GM18505 (cell line): ENCODE measurements at regions not wholly inside any gene's neighbourhood (a gene's known extent, or its start where the extent isn't known, plus 50 kb on each side); places are given as distances from the start of the nearest gene placed in this dataset.

Experiments
- ATAC-seq: cut with Tn5 transposase; IDR thresholded peaks from one replicate; pipeline ENCODE4 v1.9.1; 2021; ENCODE audit not compliant: unreplicated experiment
- POLR2A ChIP-seq: IDR thresholded peaks from 4 replicates; pipeline ENCODE4 v1.6.1; 2011; ENCODE audit warnings: borderline replicate concordance; ENCODE audit not compliant: insufficient read depth, insufficient read length; ENCODE audit errors: extremely low read depth

DNA sequence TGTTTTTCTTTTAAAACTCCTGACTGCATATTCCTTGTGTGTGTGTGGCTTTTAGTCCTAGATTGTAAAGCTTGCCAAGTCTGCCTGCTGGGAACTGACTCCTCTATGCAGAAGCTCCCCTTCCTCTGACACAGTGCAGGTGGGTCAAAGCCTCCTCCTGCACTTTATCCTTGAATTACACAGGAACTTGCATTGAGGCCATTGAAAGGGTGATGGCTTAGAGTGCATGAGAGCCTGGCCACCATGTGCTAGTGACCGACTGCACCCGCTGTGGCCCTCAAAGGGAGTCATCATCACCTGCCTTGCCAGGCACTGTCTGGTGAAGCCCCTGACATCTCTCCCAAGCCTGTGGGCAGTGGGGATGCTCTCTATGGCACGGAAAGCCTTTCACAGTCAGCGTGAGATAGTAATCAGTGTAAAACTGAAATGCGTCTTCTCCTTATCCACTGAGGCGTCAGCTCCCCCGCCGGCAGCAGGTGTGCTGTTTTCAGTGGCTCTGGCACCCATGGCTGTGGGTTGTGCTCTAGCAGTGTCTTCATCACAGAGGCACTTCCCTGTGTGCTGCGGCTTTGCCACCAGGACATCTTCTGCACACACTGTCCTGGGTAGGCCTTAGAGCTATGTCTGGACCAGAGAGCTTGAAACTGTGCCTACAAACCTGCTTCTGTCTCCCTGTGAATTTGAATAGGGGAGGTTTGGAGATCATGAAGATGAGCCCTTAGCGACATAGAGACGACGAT is 87.9 kb downstream of the THBS2 start:
- no peak for ATAC-seq
- no peak for TF ChIP-seq POLR2A

DNA sequence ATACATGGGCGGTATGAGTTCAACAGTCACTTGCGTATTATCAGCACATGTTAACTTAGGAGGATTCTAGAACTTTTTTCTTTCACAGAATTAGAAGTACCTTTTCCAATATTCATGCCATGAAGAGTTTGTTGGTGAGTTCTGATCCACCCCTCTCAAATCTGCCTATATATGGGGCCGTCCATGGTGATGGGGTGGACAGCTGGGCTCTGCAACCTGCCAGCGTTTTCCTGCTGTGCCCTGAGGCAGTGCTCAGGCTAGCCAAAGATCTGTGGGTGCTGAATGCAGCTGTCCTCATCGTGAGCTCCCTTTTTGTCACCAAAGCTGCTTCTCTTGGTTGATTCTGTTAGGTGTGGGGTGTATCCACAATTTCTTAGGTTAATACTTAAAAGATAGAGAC is 88.7 kb downstream of the THBS2 start:
- no peak for ATAC-seq
- TF ChIP-seq POLR2A = no peak

DNA sequence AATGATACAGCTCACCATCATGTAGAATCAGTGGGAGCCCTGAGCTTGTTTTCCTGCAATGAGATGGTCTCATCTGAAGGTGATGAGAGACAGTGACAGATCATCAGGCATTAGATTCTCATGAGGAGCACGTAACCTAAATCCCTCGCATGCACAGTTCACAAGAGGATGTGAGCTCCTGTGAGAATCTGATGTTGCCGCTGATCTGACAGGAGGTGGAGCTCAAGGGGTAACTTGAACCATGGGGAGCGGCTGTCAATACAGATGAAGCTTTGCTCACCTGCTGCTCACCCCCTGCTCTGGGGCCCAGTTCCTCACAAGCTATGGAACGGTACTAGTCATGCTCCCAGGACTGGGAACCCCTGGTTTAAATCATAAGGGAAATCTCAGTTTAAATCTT is 89.2 kb downstream of the THBS2 start:
- TF ChIP-seq POLR2A = no peak

DNA sequence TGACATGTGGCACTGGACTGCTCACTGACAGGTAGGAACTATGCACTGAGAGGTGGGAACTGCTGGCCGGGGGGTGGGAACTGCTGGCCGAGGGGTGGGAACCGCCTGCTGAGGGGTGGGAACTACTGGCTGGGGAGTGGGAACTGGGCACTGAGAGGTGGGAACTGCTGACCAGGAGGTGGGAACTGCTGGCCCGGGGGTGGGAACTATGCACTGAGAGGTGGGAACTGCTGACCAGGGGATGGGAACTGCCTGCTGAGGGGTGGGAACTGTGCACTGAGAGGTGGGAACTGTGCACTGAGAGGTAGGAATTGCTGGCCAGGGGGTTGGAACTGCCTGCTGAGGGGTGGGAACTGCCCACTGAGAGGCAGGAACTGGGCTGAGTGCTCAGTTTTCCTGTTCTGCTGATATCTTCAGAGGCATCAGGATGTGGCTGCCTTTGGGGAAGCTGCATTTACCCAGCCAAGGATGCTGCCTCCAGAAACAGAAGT is 90.2 kb downstream of the THBS2 start:
- no peak for TF ChIP-seq POLR2A
- ATAC-seq = no peak

More for the DNA sequence above, 89.2 kb downstream of the THBS2 start:
- ATAC-seq = no peak

DNA sequence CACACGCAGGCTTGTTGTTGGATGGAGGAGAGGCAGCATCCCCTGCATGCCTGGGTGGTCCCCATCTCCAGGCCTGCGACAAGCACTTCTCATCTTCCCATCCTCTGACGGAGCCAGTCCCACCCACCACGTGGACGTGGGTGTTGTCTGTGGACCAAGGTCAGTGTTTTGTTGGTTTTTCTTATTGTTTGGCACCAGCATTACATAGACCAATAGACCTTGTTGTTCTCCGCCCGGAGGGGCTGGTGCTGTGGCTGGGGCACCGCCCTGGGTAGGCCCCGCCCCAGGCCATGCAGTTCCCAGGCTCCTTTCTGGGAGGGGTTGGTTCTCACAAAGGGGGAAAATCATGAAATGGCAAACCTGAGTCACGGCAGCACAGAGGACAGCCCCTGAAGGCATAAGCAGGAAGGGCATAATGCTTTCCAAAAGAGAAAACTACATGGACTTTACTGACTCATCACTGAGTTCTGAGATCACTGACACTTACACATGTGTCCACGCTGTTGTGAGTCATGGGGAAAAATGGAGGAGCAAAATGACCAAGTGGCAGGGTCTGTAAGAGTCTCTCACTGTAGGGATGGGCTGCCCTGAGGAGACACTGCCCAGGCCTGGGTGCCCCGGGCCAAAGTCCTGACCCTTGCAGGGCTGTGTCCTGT is 90.8 kb downstream of the THBS2 start:
- no peak for TF ChIP-seq POLR2A
- no peak for ATAC-seq

DNA sequence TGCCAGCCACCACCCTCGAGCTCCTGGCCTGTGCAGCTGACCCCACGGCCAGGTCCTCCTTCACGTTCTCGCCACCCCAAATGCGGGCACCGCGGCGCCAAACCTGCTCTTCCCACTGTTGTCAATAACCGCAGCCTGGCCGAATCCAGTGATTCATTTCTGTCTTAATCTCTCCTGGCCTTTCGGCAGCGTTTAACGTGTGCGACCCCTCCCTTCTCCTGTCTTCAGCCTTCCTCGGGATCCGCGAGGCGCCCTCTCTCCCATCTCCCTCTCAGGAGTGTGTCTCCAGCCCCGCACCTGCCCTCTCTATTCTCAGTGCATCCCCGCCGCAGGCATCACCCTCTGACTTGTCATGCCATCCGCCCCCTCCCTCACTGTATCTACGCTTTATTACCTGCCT is 91.4 kb downstream of the THBS2 start:
- ATAC-seq = no peak
- TF ChIP-seq POLR2A = no peak

DNA sequence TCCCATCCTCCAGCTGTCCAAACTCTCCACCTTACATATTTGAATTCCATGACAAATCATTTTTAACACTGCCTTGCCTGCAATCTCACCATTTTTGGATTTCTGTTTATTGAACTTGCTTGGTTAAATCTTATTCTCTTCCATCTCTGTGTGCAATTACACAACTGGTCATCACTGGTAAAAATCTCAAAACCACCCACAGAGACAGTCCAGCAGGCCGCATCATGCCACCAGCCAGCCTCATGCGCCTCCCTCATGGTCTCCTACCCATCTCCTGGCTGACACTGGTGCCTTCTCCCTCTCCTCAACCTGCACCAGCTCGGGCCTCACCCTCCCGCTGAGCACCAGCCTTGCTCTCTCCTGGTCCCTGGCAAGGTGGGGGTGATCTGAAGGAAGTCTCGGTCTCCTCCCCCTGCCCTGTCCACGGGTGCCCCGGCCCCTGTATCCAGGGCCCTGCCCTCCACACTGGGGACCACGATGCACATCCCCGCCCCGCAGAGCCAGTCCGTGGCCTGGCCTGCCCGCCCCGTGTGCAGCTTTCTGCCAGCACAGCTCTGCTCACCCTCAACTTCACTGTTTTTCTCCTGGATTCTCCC is 92.0 kb downstream of the THBS2 start:
- TF ChIP-seq POLR2A = no peak
- no peak for ATAC-seq

DNA sequence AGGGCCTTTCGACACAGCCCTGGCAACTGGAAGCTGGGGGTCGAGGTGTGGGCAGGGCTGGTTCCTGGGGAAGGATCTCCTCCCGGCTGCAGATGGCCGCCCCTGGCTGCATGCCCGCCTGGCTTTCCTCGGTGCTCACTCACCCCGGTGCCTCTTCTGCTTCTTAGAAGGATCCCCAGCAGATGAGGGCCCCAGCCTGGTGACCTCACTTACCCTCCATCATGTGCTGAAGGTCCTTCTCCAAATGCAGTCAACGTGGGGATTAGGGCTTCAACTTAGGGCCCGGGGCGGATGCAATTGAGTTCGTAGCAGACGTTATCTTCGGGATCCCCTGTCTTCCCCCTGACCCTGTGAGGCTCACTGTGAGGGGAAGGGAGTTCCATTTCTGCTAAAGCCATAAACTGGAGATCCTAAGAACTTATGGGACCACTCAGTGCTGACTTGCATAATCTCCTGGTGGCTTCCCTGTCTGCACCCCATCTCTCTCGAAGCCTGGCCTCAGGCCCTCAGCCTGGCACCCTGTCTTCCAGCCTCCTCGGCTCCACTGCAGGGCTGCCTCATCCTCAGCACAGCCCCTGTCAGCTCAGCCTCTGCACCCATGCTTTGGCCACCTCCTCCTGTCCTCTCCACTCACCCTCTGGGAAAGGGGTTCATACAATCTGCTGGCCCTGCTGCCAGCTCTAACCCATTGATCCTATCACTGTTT is 92.6 kb downstream of the THBS2 start:
- ATAC-seq = no peak
- TF ChIP-seq POLR2A = no peak

DNA sequence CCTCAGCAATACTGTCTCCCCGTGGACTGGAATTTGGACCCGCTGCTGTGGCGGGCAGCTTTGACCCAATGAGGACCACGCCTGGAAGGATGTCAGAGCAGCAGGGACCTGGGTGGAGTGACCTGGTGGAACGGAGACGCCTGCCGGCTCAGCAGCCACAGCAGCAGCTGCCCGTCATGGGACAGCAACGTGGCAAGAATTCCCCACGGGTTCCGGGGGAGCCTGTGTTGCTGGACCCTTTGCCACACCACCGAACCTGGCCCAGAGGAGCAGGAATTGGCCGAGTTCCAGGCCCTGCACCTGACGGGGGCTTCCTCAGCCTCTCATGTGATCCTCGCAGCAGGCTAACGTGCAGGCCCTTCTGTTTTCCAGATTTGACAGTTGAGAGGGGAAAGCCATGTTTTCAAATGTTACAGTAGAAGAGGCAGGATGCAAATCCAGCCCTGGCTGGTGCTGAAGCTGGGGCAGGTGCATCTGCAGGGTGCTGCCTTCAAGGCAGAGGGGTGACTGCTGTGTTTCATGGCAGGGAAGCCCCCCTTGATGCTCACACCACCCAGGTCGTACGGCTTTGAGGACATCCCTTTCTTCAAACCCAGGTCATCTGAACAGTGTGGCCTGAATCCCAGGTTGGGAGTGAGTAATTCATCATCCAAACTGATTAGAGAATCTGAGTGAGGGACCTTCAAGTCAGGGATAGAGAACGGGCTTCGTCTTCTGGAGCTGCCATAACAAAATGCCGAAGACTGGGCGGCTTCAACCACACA is 93.4 kb downstream of the THBS2 start:
- ATAC-seq = no peak
- no peak for TF ChIP-seq POLR2A

DNA sequence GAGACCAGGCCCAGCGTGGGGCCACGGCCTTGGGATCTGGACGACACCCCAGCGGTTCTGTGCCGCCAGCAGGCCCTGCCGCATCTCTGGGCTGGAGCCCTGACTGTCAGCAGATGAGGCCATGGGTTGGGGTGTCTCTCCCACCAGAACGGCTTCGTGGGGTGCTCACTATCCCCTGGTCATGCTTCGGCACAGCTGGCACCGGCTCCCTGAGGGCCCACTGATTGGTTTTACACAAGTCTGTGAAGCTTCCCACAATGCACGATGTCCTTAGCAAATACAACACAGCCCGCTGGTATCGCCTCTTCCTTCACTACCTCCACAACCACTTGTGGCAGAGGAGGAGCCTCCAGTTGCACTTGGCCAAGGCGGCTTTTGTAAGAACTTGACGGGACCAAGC is 94.3 kb downstream of the THBS2 start:
- no peak for TF ChIP-seq POLR2A
- no peak for ATAC-seq

DNA sequence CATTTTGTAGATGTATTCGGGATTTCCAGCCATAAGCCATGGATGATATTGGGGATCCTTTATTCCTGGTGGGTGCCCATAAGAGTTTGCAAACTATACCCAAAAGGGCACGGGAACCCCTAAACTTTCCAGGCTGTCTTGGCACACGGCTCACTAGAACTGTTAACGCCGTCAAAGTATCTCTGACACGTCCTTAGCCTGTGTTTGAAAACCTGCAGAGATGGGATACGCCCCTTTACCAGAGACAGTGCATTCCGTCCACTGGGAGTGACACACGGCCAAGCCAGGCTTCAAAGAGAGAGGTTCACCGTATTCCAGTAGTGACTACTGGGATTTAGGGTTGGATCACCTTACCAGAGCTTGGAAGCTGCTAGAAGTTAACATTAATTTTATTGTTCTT is 95.0 kb downstream of the THBS2 start:
- TF ChIP-seq POLR2A = no peak

DNA sequence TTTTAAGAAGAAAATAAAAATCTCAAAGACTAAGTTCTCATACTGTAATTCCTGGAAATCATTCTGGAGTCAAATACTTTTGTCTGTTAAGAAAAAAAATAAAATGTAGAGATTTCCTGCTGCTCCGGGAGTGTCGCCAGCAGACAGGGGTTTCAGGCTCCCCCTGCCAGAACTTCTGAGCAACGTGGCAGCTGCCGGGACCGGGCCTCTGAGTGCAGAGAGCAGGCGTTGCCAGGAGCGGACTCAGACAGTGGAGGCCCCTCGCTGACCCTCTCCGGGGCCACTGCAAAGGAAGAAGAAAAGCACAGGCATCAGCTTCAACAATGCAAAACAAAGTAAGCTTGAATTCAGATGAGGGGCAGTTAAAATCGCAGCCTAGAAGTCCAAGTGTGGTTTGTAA is 95.5 kb downstream of the THBS2 start:
- no peak for ATAC-seq
- TF ChIP-seq POLR2A = no peak

More for the DNA sequence above, 95.0 kb downstream of the THBS2 start:
- no peak for ATAC-seq
